HepG2 (cell line): ENCODE measurements at regions not wholly inside any gene's neighbourhood (a gene's known extent, or its start where the extent isn't known, plus 50 kb on each side); places are given as distances from the start of the nearest gene placed in this dataset.

Source experiments
- ATAC-seq: fragments of 200-7000 bp; cut with Tn5 transposase; 3 replicates; pipeline ENCODE4 v1.9.1; 2020; ENCODE audit warnings: mild to moderate bottlenecking, moderate library complexity
- BruUV-seq: library from RNA; stranded (reverse); fragments of 400-500 nt; replicated peaks from 2 replicates; lab custom pipeline; 2021; lab: Mats Ljungman, UMichigan
- CTCF ChIA-PET: fragments of 300-600 bp; formaldehyde crosslinking; extraction: SDS; loops from one replicate; lab custom pipeline; 2021; ENCODE audit warnings: low total read pairs, inconsistent platforms, low intra/inter-chr PET ratio; lab: Yijun Ruan, JAX
- POLR2A ChIA-PET: fragments of 350-600 bp; sonication (Branson Sonifier 250); formaldehyde crosslinking; loops from one replicate; lab custom pipeline; 2020; ENCODE audit warnings: antibody characterized with exemption, inconsistent platforms; lab: Yijun Ruan, JAX
- DNase-seq: peaks from one replicate; pipeline ENCODE4 v3.0.0-alpha.2; 2015; ENCODE audit warnings: low spot score
- FAIRE-seq: peaks from 3 replicates; lab custom pipeline; 2011; peaks lifted over from hg19 to GRCh38; lab: Jason Lieb, UNC
- H2AFZ ChIP-seq: one replicate; pipeline ENCODE4 v1.6.1; 2011; ENCODE audit warnings: low read length, inconsistent platforms
- H3K27ac ChIP-seq: fragments of 300-600 bp; 3 replicates; pipeline ENCODE4 v1.8.0; 2011; ENCODE audit warnings: mixed run types, mild to moderate bottlenecking, mixed read lengths, low read length, inconsistent platforms; ENCODE audit not compliant: insufficient read depth; ENCODE audit errors: extremely low read length
- H3K27me3 ChIP-seq, 2 experiments: fragments of 200-600 bp in 1 of 2; 2 replicates in 1 of 2; 3 replicates in 1 of 2; pipeline versions ENCODE4 v1.6.0 to v1.8.0; 2011; ENCODE audit warnings: low read length in 2 of 2, mild to moderate bottlenecking in 2 of 2, moderate library complexity in 2 of 2, inconsistent platforms in 1 of 2; ENCODE audit not compliant: insufficient read depth in 2 of 2, control insufficient read depth in 1 of 2
- H3K36me3 ChIP-seq, 2 experiments: fragments of 200-600 bp in 1 of 2; replicated peaks in 1 of 2; 2 replicates in 1 of 2; 3 replicates in 1 of 2; pipeline versions ENCODE4 v1.5.1 to v1.8.0; 2011; ENCODE audit warnings: low read length in 2 of 2, inconsistent platforms in 1 of 2; ENCODE audit not compliant: insufficient read depth in 2 of 2, control insufficient read depth in 1 of 2
- H3K4me1 ChIP-seq: 2 replicates; pipeline ENCODE4 v1.5.1; 2012; ENCODE audit warnings: low read length, inconsistent platforms; ENCODE audit not compliant: insufficient read depth
- H3K4me2 ChIP-seq: 2 replicates; pipeline ENCODE4 v1.6.0; 2011; ENCODE audit warnings: low read depth, low read length, inconsistent platforms
- H3K4me3 ChIP-seq, 3 experiments: fragments of 200-600 bp in 1 of 3; sonication (generic), shearing (Covaris generic) in 1 of 3; replicated peaks in 1 of 3; 2 replicates each; pipeline ENCODE4 v1.5.1; 2011 to 2016; ENCODE audit warnings: low read length in 3 of 3, inconsistent platforms in 2 of 3, low read depth in 2 of 3, mild to moderate bottlenecking in 2 of 3, control low read depth in 1 of 3, mixed read lengths in 1 of 3; ENCODE audit not compliant: insufficient read depth in 1 of 3
- H3K79me2 ChIP-seq: one replicate; pipeline ENCODE4 v1.6.1; 2011; ENCODE audit warnings: low read length, inconsistent platforms; ENCODE audit not compliant: insufficient read depth
- H3K9ac ChIP-seq: 2 replicates; pipeline ENCODE4 v1.6.0; 2011; ENCODE audit warnings: mild to moderate bottlenecking, low read depth, low read length, inconsistent platforms; ENCODE audit not compliant: insufficient read depth
- H3K9me3 ChIP-seq: 2 replicates; pipeline ENCODE4 v1.5.1; 2012; ENCODE audit warnings: mild to moderate bottlenecking, low read length
- H4K20me1 ChIP-seq: 2 replicates; pipeline ENCODE4 v1.6.0; 2011; ENCODE audit warnings: inconsistent platforms, mild to moderate bottlenecking, low read length, moderate library complexity; ENCODE audit not compliant: insufficient read depth
- EEA1 ChIP-seq: sonication (generic); formaldehyde crosslinking; IDR thresholded peaks from 2 replicates; pipeline ENCODE4 v1.5.1; 2020; ENCODE audit warnings: mild to moderate bottlenecking, missing genetic modification reagents, borderline replicate concordance
- HOXA5 ChIP-seq: sonication (generic); formaldehyde crosslinking; IDR thresholded peaks from 2 replicates; pipeline ENCODE4 v1.4.0; 2020; ENCODE audit warnings: missing genetic modification reagents
- KLF6 ChIP-seq: IDR thresholded peaks from 2 replicates; pipeline ENCODE4 v1.8.0; 2016; ENCODE audit warnings: missing biosample characterization, missing genetic modification reagents
- MBD4 ChIP-seq: IDR thresholded peaks from 2 replicates; pipeline ENCODE4 v1.6.1; 2012; ENCODE audit warnings: low read length, inconsistent platforms, borderline replicate concordance
- MLLT10 ChIP-seq: sonication (generic); formaldehyde crosslinking; IDR thresholded peaks from 2 replicates; pipeline ENCODE4 v1.4.0; 2020; ENCODE audit warnings: missing genetic modification reagents
- NFKB2 ChIP-seq: sonication (generic); formaldehyde crosslinking; IDR thresholded peaks from 2 replicates; pipeline ENCODE4 v1.4.0; 2020; ENCODE audit warnings: missing genetic modification reagents, borderline replicate concordance
- NONO ChIP-seq, 2 experiments: fragments of 450-650 bp in 1 of 2; sonication (generic) in 1 of 2; formaldehyde crosslinking in 1 of 2; IDR thresholded peaks in 1 of 2; conservative IDR thresholded peaks in 1 of 2; 2 replicates each; pipeline versions ENCODE4 v1.6.1 to v1.8.0; 2017 to 2022; ENCODE audit warnings: mild to moderate bottlenecking in 1 of 2, missing genetic modification reagents in 1 of 2, moderate library complexity in 1 of 2
- RAD21 ChIP-seq: fragments of 450-650 bp; formaldehyde crosslinking; IDR thresholded peaks from 2 replicates; pipeline ENCODE4 v1.5.0; 2020; ENCODE audit warnings: mild to moderate bottlenecking
- RAD51 ChIP-seq: fragments of 450-650 bp; IDR thresholded peaks from 2 replicates; pipeline ENCODE4 v1.6.1; 2016; ENCODE audit warnings: borderline replicate concordance
- SAP130 ChIP-seq: IDR thresholded peaks from 2 replicates; pipeline ENCODE4 v1.6.1; 2016; ENCODE audit warnings: low read depth
- YEATS2 ChIP-seq: sonication (generic); formaldehyde crosslinking; IDR thresholded peaks from 2 replicates; pipeline ENCODE4 v1.4.0; 2020; ENCODE audit warnings: missing genetic modification reagents, borderline replicate concordance
- ZFP37 ChIP-seq: sonication (generic); formaldehyde crosslinking; IDR thresholded peaks from 2 replicates; pipeline ENCODE4 v1.4.0; 2020; ENCODE audit warnings: missing genetic modification reagents, borderline replicate concordance
- ZNF335 ChIP-seq: sonication (generic); formaldehyde crosslinking; IDR thresholded peaks from 2 replicates; pipeline ENCODE4 v1.4.0; 2020; ENCODE audit warnings: missing genetic modification reagents
- ZNF33B ChIP-seq: sonication (generic); formaldehyde crosslinking; IDR thresholded peaks from 2 replicates; pipeline ENCODE4 v1.5.1; 2020; ENCODE audit warnings: mild to moderate bottlenecking, missing genetic modification reagents
- ZNF564 ChIP-seq: sonication (generic); formaldehyde crosslinking; IDR thresholded peaks from 2 replicates; pipeline ENCODE4 v1.8.1; 2023; ENCODE audit warnings: mild to moderate bottlenecking, missing genetic modification reagents
- ZZZ3 ChIP-seq: sonication (generic); formaldehyde crosslinking; IDR thresholded peaks from 2 replicates; pipeline ENCODE4 v1.4.0; 2020; ENCODE audit warnings: missing genetic modification reagents, mild to moderate bottlenecking, borderline replicate concordance
- WGBS: methylation state at CpG from one replicate; pipeline ENCODE4 v1.1.6; 2017; ENCODE audit warnings: low lambda C conversion rate; 5-methylcytosine and 5-hydroxymethylcytosine counted together
- in situ Hi-C: cut with HindIII; loops from 2 replicates; pipeline ENCODE4 v1.10.0; 2017; ENCODE audit warnings: low pct_unique_long_range_greater_than_20kb; ENCODE audit not compliant: extremely low pct_ligation_motif_present
- intact Hi-C: fragments of 100-400 bp; cut with micrococcal nuclease; formaldehyde crosslinking; loops from one replicate; pipeline ENCODE4 v1.10.0; 2022; ENCODE audit not compliant: unreplicated experiment

DNA sequence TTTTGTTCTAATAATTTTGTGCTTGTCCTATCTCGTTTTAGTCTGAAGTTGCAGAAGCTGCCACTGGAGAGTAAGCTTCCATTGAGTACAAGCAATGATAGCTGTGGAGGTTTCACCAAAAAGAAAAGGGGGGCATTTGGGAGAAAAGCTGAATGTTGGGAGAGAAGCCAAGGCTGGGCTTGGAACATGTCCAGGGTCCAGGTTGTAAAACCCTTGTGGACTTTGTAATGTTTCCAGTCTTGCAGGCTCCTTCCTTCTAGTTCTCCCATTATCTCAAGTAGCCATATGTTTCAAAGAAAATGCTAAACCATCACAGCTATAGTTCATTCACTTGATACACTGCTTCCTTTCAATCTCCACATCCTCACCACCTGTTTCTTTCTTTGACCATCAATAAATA lies 880.2 kb downstream of the NLGN4Y start:
- H3K4me2 ChIP-seq, result no peak overlapping the region
- ATAC-seq (no peak), FAIRE-seq (no peak), DNase-seq (no peak)
- no peaks in the 10 kb centered on the region for H3K79me2 ChIP-seq
- no peak overlapping the region for H3K9ac ChIP-seq
- ChIA-PET CTCF (no interaction called here), POLR2A (no interaction called here)
- no peaks in the 10 kb centered on the region for H3K9me3 ChIP-seq
- TF ChIP-seq HOXA5 (CRISPR knock-in tag) (no peak), RAD21 (CRISPR knock-in tag) (no peak), RAD51 (no peak), EEA1 (CRISPR knock-in tag) (no peak), SAP130 (CRISPR knock-in tag) (no peak), KLF6 (CRISPR knock-in tag) (no peak), MLLT10 (CRISPR knock-in tag) (no peak), YEATS2 (no peak), MBD4 (no peak), ZNF33B (CRISPR knock-in tag) (no peak), NONO (IDR thresholded peaks at IDR 0.05) (no peak), NONO (CRISPR knock-in tag; conservative IDR thresholded peaks at IDR 0.05) (no peak), ZNF335 (CRISPR knock-in tag) (no peak), ZFP37 (CRISPR knock-in tag) (no peak), ZZZ3 (CRISPR knock-in tag) (no peak), ZNF564 (no peak), NFKB2 (CRISPR knock-in tag) (no peak)
- no peak overlapping the region for H3K4me3 ChIP-seq
- in situ Hi-C loops, result no loop called here
- no peaks in the 10 kb centered on the region for H4K20me1 ChIP-seq
- no peak overlapping the region for H3K27ac ChIP-seq
- no peak overlapping the region for H2AFZ ChIP-seq
- 0% methylated on average over 1 of the region's 1 CpG for WGBS
- no peaks in the 10 kb centered on the region for H3K4me1 ChIP-seq
- intact Hi-C loops, result no loop called here
- H3K27me3 ChIP-seq, result no peaks in the 10 kb centered on the region
- H3K36me3 ChIP-seq, result no peaks in the 10 kb centered on the region
- BruUV-seq, result no TSS peak
